ENCODE measurements at regions not wholly inside any gene's neighbourhood (a gene's known extent, or its start where the extent isn't known, plus 50 kb on each side); places are given as distances from the start of the nearest gene placed in this dataset.

GRCh38 chr21:40923407-40923806 is 76.4 kb upstream of the DSCAM start:
- intact Hi-C loops (cut with micrococcal nuclease) = no loop called here
- no peak for ATAC-seq
- peaks cover 14% of the 10 kb centered on the region; the same call in 1 of the 2 replicates for H3K9me3 ChIP-seq (ENCODE audit: low read length)
- no peaks in the 10 kb centered on the region for H3K36me3 ChIP-seq (ENCODE audit: low read depth, low read length)
- no peaks in the 10 kb centered on the region for H3K9me2 ChIP-seq (replicated peaks; ENCODE audit: low read length)
- POLR2A ChIA-PET (ENCODE audit: unreplicated experiment) = no interaction called here
- H3K4me1 ChIP-seq (ENCODE audit: insufficient read depth, low read length) = no peaks in the 10 kb centered on the region
- BruUV-seq (replicated peaks) = no TSS peak
- H3K27me3 ChIP-seq (ENCODE audit: low read length) = no peaks in the 10 kb centered on the region
- H3K79me2 ChIP-seq (ENCODE audit: low read length) = no peaks in the 10 kb centered on the region
- TF ChIP-seq EZH2 (IDR thresholded peaks at IDR 0.05; ENCODE audit: low read length, unreplicated experiment) (no peak), CTCF (conservative IDR thresholded peaks at IDR 0.05; ENCODE audit: low read depth, low read length) (no peak), EZH2phosphoT487 (IDR thresholded peaks at IDR 0.05; ENCODE audit: borderline replicate concordance, low read length) (no peak)
- no peak overlapping the region for H3K9ac ChIP-seq (ENCODE audit: low read length)
- H3F3A ChIP-seq (ENCODE audit: low read length, unreplicated experiment) = no peaks in the 10 kb centered on the region
- no peak overlapping the region for H3K27ac ChIP-seq (ENCODE audit: low read length)
- no peak overlapping the region for H3K4me3 ChIP-seq (ENCODE audit: low read length)
- no peak overlapping the region for H2AFZ ChIP-seq (ENCODE audit: low read length)
- CTCF ChIA-PET = no interaction called here
- H3K4me2 ChIP-seq (ENCODE audit: low read length) = no peak overlapping the region
- no peak for DNase-seq
- H4K20me1 ChIP-seq (ENCODE audit: low read length) = no peaks in the 10 kb centered on the region

DNA sequence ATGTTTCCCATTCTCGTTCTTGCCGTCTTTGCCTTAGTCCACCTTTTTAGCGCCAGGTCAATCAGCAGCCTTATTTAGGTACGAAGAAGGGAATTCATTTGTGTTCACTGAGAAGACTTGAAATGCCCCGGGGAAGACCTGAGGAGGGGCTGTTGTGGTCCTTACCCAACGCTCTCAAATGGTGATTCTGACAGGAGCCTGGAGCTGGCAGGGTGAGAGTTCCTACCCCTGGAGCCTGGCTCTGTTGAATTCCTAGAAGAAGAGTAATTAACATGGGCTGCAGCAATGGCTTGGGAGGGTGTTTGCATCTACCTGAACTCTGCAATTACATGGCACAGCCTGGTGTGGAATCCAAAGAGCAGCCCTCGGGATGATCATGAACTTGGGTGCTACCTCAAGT is 76.9 kb upstream of the DSCAM start:
- no peak for TF ChIP-seq EZH2phosphoT487 (IDR thresholded peaks at IDR 0.05; ENCODE audit: borderline replicate concordance, low read length)
- TF ChIP-seq EZH2 (IDR thresholded peaks at IDR 0.05; ENCODE audit: low read length, unreplicated experiment) = no peak
- no peak for TF ChIP-seq CTCF (conservative IDR thresholded peaks at IDR 0.05; ENCODE audit: low read depth, low read length)
- H3K27ac ChIP-seq (ENCODE audit: low read length) = no peak overlapping the region

DNA sequence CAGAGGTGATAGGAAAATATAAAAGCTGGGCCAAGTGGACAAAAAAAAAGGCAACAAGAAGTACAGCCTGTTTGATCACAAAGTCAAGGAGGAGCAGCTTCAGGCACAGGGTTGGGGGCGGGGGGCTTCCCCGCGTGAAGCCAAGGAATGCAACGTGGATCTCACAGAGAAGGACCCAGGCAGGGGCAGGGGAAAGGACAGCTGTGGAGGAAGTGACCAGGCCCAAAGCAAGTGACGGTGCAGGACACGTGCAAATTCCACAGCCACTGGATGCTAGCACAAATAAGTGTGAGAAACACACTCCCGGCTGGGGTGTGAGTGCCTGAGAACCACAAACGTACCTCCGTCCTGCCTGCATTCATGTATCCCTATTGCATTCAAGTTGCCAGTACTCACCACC is 77.7 kb upstream of the DSCAM start:
- Histone ChIP-seq H3K79me2 (ENCODE audit: low read length) (no peaks in the 10 kb centered on the region), H3K4me1 (ENCODE audit: insufficient read depth, low read length) (no peaks in the 10 kb centered on the region), H3K27me3 (ENCODE audit: low read length) (no peaks in the 10 kb centered on the region), H3K4me2 (ENCODE audit: low read length) (no peak overlapping the region), H3K9me3 (ENCODE audit: low read length) (0 out of 2 replicates have a peak, but pooled peaks cover 6% of the 10 kb centered on the region), H2AFZ (ENCODE audit: low read length) (no peak overlapping the region), H3K9ac (ENCODE audit: low read length) (no peak overlapping the region), H3F3A (ENCODE audit: low read length, unreplicated experiment) (no peaks in the 10 kb centered on the region), H4K20me1 (ENCODE audit: low read length) (no peaks in the 10 kb centered on the region), H3K36me3 (ENCODE audit: low read depth, low read length) (no peaks in the 10 kb centered on the region), H3K27ac (ENCODE audit: low read length) (no peak overlapping the region), H3K4me3 (ENCODE audit: low read length) (no peak overlapping the region), H3K9me2 (replicated peaks; ENCODE audit: low read length) (no peaks in the 10 kb centered on the region)
- DNase-seq (no peak), ATAC-seq (no peak)
- CTCF ChIA-PET = no interaction called here
- intact Hi-C loops (cut with micrococcal nuclease) = no loop called here
- BruUV-seq (replicated peaks) = no TSS peak
- POLR2A ChIA-PET (ENCODE audit: unreplicated experiment) = no interaction called here
- TF ChIP-seq EZH2phosphoT487 (IDR thresholded peaks at IDR 0.05; ENCODE audit: borderline replicate concordance, low read length) (no peak), CTCF (conservative IDR thresholded peaks at IDR 0.05; ENCODE audit: low read depth, low read length) (no peak), EZH2 (IDR thresholded peaks at IDR 0.05; ENCODE audit: low read length, unreplicated experiment) (no peak)

More for the DNA sequence above, 76.9 kb upstream of the DSCAM start:
- H3K36me3 ChIP-seq (ENCODE audit: low read depth, low read length) = no peaks in the 10 kb centered on the region
- intact Hi-C loops (cut with micrococcal nuclease) = no loop called here
- H3K4me1 ChIP-seq (ENCODE audit: insufficient read depth, low read length) = no peaks in the 10 kb centered on the region
- H3K27me3 ChIP-seq (ENCODE audit: low read length) = no peaks in the 10 kb centered on the region
- no peak overlapping the region for H3K4me3 ChIP-seq (ENCODE audit: low read length)
- no peaks in the 10 kb centered on the region for H4K20me1 ChIP-seq (ENCODE audit: low read length)
- H3K4me2 ChIP-seq (ENCODE audit: low read length) = no peak overlapping the region
- DNase-seq (no peak), ATAC-seq (no peak)
- H3K9me2 ChIP-seq (replicated peaks; ENCODE audit: low read length) = no peaks in the 10 kb centered on the region
- H3K9ac ChIP-seq (ENCODE audit: low read length) = no peak overlapping the region
- ChIA-PET CTCF (no interaction called here), POLR2A (ENCODE audit: unreplicated experiment) (no interaction called here)
- no peaks in the 10 kb centered on the region for H3K79me2 ChIP-seq (ENCODE audit: low read length)
- 0 out of 2 replicates have a peak, but pooled peaks cover 9% of the 10 kb centered on the region for H3K9me3 ChIP-seq (ENCODE audit: low read length)
- H2AFZ ChIP-seq (ENCODE audit: low read length) = no peak overlapping the region
- no peaks in the 10 kb centered on the region for H3F3A ChIP-seq (ENCODE audit: low read length, unreplicated experiment)
- no TSS peak for BruUV-seq (replicated peaks)

Data from PC-3 (cell line).